HEK293 (cell line): ENCODE measurements at regions not wholly inside any gene's neighbourhood (a gene's known extent, or its start where the extent isn't known, plus 50 kb on each side); places are given as distances from the start of the nearest gene placed in this dataset.
"Not testable (repeated sequence)": the region's sequence is repeated elsewhere in the genome, so short reads cannot be mapped to it uniquely, and the experiment has no call there.

Source experiments
- CTCF ChIP-seq: fragments of 450-650 bp; formaldehyde crosslinking; IDR thresholded peaks from 2 replicates; pipeline ENCODE4 v1.5.1; 2016; ENCODE audit warnings: missing biosample characterization, missing genetic modification characterization
- EGR2 ChIP-seq: fragments of 450-650 bp; formaldehyde crosslinking; IDR thresholded peaks from 2 replicates; pipeline ENCODE4 v1.5.1; 2016; ENCODE audit warnings: low read depth, missing biosample characterization, missing genetic modification characterization
- IKZF3 ChIP-seq: fragments of 450-650 bp; IDR thresholded peaks from 2 replicates; pipeline ENCODE4 v1.5.0; 2018; ENCODE audit warnings: missing biosample characterization, mild to moderate bottlenecking, missing genetic modification characterization, moderate library complexity
- REST ChIP-seq: fragments of 450-650 bp; formaldehyde crosslinking; IDR thresholded peaks from 2 replicates; pipeline ENCODE4 v1.5.1; 2016; ENCODE audit warnings: missing biosample characterization, missing genetic modification characterization
- ZNF23 ChIP-seq: fragments of 450-650 bp; formaldehyde crosslinking; IDR thresholded peaks from 2 replicates; pipeline ENCODE4 v1.5.1; 2016; ENCODE audit warnings: missing biosample characterization, missing genetic modification characterization, borderline replicate concordance
- ZNF280C ChIP-seq: fragments of 450-650 bp; formaldehyde crosslinking; IDR thresholded peaks from 2 replicates; pipeline ENCODE4 v1.5.1; 2016; ENCODE audit warnings: missing biosample characterization, missing genetic modification characterization
- ZNF335 ChIP-seq: fragments of 450-650 bp; formaldehyde crosslinking; conservative IDR thresholded peaks from 2 replicates; pipeline ENCODE4 v1.5.1; 2016; ENCODE audit warnings: missing biosample characterization, missing genetic modification characterization
- ZNF391 ChIP-seq: fragments of 450-650 bp; formaldehyde crosslinking; IDR thresholded peaks from 2 replicates; pipeline ENCODE4 v1.5.1; 2016; ENCODE audit warnings: low read depth, missing biosample characterization, missing genetic modification characterization, borderline replicate concordance

- TF ChIP-seq EGR2 (tag by site-specific recombination); CTCF (tag by site-specific recombination); IKZF3 (tag by site-specific recombination); ZNF23; REST (tag by site-specific recombination); ZNF280C (tag by site-specific recombination); ZNF391 (tag by site-specific recombination); ZNF335: not testable (repeated sequence)
Measured at GRCh38 chr3:71982506-71983258, 197.7 kb upstream of the PROK2 start.
